HL-60 (cell line): ENCODE measurements at regions not wholly inside any gene's neighbourhood (a gene's known extent, or its start where the extent isn't known, plus 50 kb on each side); places are given as distances from the start of the nearest gene placed in this dataset.

Experiments used
- DNase-seq, 2 experiments: peaks; one replicate each; pipeline ENCODE4 v3.0.0-alpha.2; 2010 to 2020; ENCODE audit warnings: low read depth in 1 of 2, low spot score in 1 of 2
- H3K27ac ChIP-seq: fragments of 250-450 bp; sonication (Bioruptor Pico); replicated peaks from 2 replicates; pipeline ENCODE4 v1.5.1; 2020; ENCODE audit warnings: mild to moderate bottlenecking, moderate library complexity
- H3K27me3 ChIP-seq: fragments of 250-450 bp; sonication (Bioruptor Pico); 2 replicates; pipeline ENCODE4 v1.5.1; 2021; ENCODE audit warnings: mild to moderate bottlenecking, moderate library complexity; ENCODE audit not compliant: insufficient read depth, poor library complexity, severe bottlenecking
- H3K4me3 ChIP-seq: replicated peaks from 2 replicates; pipeline ENCODE4 v1.5.1; 2011; ENCODE audit warnings: mild to moderate bottlenecking, control low read depth, low read length; ENCODE audit not compliant: insufficient read depth
- GABPA ChIP-seq: IDR thresholded peaks from 2 replicates; pipeline ENCODE4 v1.6.1; 2012; ENCODE audit warnings: low read depth
- POLR2AphosphoS5 ChIP-seq: IDR thresholded peaks from 2 replicates; pipeline ENCODE4 v1.6.1; 2012; ENCODE audit warnings: low read depth
- SPI1 ChIP-seq: IDR thresholded peaks from 2 replicates; pipeline ENCODE4 v1.6.1; 2012; ENCODE audit warnings: low read depth, mild to moderate bottlenecking, borderline replicate concordance
- TF ChIP-seq, protein P1 (sequence below): IDR thresholded peaks from 2 replicates; pipeline ENCODE4 v1.6.1; 2012; ENCODE audit warnings: low read depth; ENCODE audit not compliant: insufficient replicate concordance
- TF ChIP-seq, protein P2 (sequence below): IDR thresholded peaks from one replicate; pipeline ENCODE4 v1.5.1; 2011; ENCODE audit warnings: low read length, control low read depth, inconsistent platforms; ENCODE audit not compliant: insufficient read depth

DNA sequence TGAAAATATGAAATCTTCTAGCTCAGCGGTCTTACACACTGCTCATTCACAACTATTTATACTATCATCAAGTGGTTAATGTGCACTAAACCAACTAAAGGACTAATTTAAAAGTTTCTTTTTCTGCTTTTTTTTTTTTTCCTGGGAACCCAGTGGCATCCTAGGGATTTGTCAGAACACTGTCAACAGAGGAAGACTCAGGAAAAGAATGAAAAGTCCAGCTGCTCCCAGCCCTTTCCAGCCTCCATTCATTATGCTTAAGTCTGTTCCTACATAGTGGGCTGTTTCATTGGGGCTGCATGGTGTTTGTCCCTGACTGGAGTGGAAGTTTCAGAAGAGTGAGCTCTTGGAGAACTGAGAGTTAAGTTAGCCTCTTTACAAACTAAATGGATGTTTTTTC, 391.1 kb downstream of the AASDHPPT start:
- TF ChIP-seq, protein P1, sequence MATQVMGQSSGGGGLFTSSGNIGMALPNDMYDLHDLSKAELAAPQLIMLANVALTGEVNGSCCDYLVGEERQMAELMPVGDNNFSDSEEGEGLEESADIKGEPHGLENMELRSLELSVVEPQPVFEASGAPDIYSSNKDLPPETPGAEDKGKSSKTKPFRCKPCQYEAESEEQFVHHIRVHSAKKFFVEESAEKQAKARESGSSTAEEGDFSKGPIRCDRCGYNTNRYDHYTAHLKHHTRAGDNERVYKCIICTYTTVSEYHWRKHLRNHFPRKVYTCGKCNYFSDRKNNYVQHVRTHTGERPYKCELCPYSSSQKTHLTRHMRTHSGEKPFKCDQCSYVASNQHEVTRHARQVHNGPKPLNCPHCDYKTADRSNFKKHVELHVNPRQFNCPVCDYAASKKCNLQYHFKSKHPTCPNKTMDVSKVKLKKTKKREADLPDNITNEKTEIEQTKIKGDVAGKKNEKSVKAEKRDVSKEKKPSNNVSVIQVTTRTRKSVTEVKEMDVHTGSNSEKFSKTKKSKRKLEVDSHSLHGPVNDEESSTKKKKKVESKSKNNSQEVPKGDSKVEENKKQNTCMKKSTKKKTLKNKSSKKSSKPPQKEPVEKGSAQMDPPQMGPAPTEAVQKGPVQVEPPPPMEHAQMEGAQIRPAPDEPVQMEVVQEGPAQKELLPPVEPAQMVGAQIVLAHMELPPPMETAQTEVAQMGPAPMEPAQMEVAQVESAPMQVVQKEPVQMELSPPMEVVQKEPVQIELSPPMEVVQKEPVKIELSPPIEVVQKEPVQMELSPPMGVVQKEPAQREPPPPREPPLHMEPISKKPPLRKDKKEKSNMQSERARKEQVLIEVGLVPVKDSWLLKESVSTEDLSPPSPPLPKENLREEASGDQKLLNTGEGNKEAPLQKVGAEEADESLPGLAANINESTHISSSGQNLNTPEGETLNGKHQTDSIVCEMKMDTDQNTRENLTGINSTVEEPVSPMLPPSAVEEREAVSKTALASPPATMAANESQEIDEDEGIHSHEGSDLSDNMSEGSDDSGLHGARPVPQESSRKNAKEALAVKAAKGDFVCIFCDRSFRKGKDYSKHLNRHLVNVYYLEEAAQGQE = no peak
- TF ChIP-seq GABPA (no peak), SPI1 (no peak), POLR2AphosphoS5 (no peak)
- TF ChIP-seq, protein P2, sequence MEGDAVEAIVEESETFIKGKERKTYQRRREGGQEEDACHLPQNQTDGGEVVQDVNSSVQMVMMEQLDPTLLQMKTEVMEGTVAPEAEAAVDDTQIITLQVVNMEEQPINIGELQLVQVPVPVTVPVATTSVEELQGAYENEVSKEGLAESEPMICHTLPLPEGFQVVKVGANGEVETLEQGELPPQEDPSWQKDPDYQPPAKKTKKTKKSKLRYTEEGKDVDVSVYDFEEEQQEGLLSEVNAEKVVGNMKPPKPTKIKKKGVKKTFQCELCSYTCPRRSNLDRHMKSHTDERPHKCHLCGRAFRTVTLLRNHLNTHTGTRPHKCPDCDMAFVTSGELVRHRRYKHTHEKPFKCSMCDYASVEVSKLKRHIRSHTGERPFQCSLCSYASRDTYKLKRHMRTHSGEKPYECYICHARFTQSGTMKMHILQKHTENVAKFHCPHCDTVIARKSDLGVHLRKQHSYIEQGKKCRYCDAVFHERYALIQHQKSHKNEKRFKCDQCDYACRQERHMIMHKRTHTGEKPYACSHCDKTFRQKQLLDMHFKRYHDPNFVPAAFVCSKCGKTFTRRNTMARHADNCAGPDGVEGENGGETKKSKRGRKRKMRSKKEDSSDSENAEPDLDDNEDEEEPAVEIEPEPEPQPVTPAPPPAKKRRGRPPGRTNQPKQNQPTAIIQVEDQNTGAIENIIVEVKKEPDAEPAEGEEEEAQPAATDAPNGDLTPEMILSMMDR = no peak
- no peak for DNase-seq

GRCh38 chr11:106470230-106470629, 392.8 kb downstream of the AASDHPPT start:
- Histone ChIP-seq H3K4me3 (no peak overlapping the region), H3K27ac (no peak overlapping the region), H3K27me3 (no peaks in the 10 kb centered on the region)
- DNase-seq = no peak
- TF ChIP-seq SPI1 = no peak
- no peak for TF ChIP-seq POLR2AphosphoS5
- TF ChIP-seq, protein P2 = no peak
- no peak for TF ChIP-seq GABPA
- TF ChIP-seq, protein P1 = no peak

More for the DNA sequence above, 391.1 kb downstream of the AASDHPPT start:
- H3K4me3 ChIP-seq = no peak overlapping the region
- no peaks in the 10 kb centered on the region for H3K27me3 ChIP-seq
- no peak overlapping the region for H3K27ac ChIP-seq

- no peak overlapping the region for H3K27ac ChIP-seq
- TF ChIP-seq, protein P2 = no peak
- TF ChIP-seq SPI1 (no peak), GABPA (no peak), POLR2AphosphoS5 (no peak)
- TF ChIP-seq, protein P1 = no peak
- H3K27me3 ChIP-seq = no peaks in the 10 kb centered on the region
- no peak overlapping the region for H3K4me3 ChIP-seq
- no peak for DNase-seq
These were observed 393.8 kb downstream of the AASDHPPT start for GRCh38 chr11:106471276-106471675.
